ENCODE measurements at regions not wholly inside any gene's neighbourhood (a gene's known extent, or its start where the extent isn't known, plus 50 kb on each side); places are given as distances from the start of the nearest gene placed in this dataset.

- H3K23me2 ChIP-seq (ENCODE audit: low read depth, low read length): no peaks in the 10 kb centered on the region; the same call in 1 of the 2 replicates
- H2BK120ac ChIP-seq (replicated peaks; ENCODE audit: low read depth, low read length): no peak overlapping the region
- H4K5ac ChIP-seq (ENCODE audit: insufficient read length, low read depth, low read length): no peak overlapping the region
- H3K4me3 ChIP-seq (ENCODE audit: extremely low read depth in 1 of 4, insufficient read depth in 2 of 4, low read depth in 3 of 4, low read length in 4 of 4): no peak overlapping the region
- H2BK15ac ChIP-seq (ENCODE audit: low read length): no peak overlapping the region
- peak overlapping the region in 1 of 2 experiments; percentile 19; a peak in 1 of 4 replicates for H3K4me2 ChIP-seq (ENCODE audit: insufficient read depth in 1 of 2, low read depth in 2 of 2, low read length in 2 of 2)
- H2AK5ac ChIP-seq (ENCODE audit: low read depth, low read length): no peak overlapping the region
- WGBS, 2 experiments (ENCODE audit: extremely low coverage in 1 of 2, insufficient coverage in 1 of 2, insufficient read length in 1 of 2, insufficient replicate concordance in 2 of 2, low coverage in 1 of 2, low lambda C conversion rate in 2 of 2, missing lambda C conversion rate in 1 of 2): 72% methylated on average over 8 of the region's 8 CpGs; no CpG with 5 or more reads in 1 of the 2 experiments
- no peaks in the 10 kb centered on the region for H3K79me1 ChIP-seq (ENCODE audit: low read depth, low read length)
- H2BK20ac ChIP-seq (ENCODE audit: low read length): no peak overlapping the region
- no peak overlapping the region for H3K9ac ChIP-seq (replicated peaks in 1 of 4; ENCODE audit: extremely low read depth in 1 of 4, low read depth in 3 of 4, low read length in 3 of 4)
- H2BK12ac ChIP-seq (ENCODE audit: low read depth, low read length): peak overlapping the region; percentile 72; the same call in 1 of the 2 replicates
- peak overlapping the region; percentile 66 for H2AFZ ChIP-seq (ENCODE audit: low read length)
- no peak overlapping the region for H3K14ac ChIP-seq (ENCODE audit: insufficient read length)
- H2BK5ac ChIP-seq (ENCODE audit: low read depth, low read length): peak overlapping the region; percentile 57; the same call in 1 of the 2 replicates
- H4K20me1 ChIP-seq (replicated peaks in 1 of 2; ENCODE audit: control insufficient read depth in 1 of 2, insufficient read depth in 2 of 2, low read length in 2 of 2): no peaks in the 10 kb centered on the region
- peak; percentile 86 for FAIRE-seq
- no peaks in the 10 kb centered on the region for H3K79me2 ChIP-seq (ENCODE audit: control insufficient read depth in 1 of 2, insufficient read depth in 2 of 2, low read length in 2 of 2)
- no peak overlapping the region for H4K91ac ChIP-seq (replicated peaks; ENCODE audit: insufficient read length, low read length)
- DNase-seq (ENCODE audit: low read depth in 1 of 2, low spot score in 2 of 2): peak in 1 of 2 experiments; percentile 27
- no peaks in the 10 kb centered on the region for H3K36me3 ChIP-seq (ENCODE audit: control insufficient read depth in 2 of 4, insufficient read depth in 4 of 4, low read length in 3 of 4)
- POLR2A ChIA-PET (ENCODE audit: partially characterized antibody): interaction anchor here (1.2 kb wide), 1 partner anchor 53 kb away, joined by 3 read pairs; no protein-coding TSS in a partner anchor
- H3K9me3 ChIP-seq (ENCODE audit: insufficient read depth in 2 of 2, low read depth in 1 of 2, low read length in 1 of 2): no peaks in the 10 kb centered on the region
- no peak overlapping the region for H3K18ac ChIP-seq (ENCODE audit: extremely low read depth, low read length)
- H4K8ac ChIP-seq (ENCODE audit: extremely low read depth, insufficient read depth, low read length): peak overlapping the region; percentile 20; the same call in 1 of the 2 replicates
- H3K27me3 ChIP-seq (replicated peaks in 1 of 4; ENCODE audit: control insufficient read depth in 3 of 4, extremely low read depth in 1 of 4, insufficient read depth in 3 of 4, low read length in 3 of 4): no peaks in the 10 kb centered on the region
- TF ChIP-seq CTCF (IDR thresholded peaks at IDR 0.05; ENCODE audit: control extremely low read depth in 1 of 3, insufficient read depth in 1 of 3, low read depth in 1 of 3, low read length in 3 of 3) (no peak), CEBPB (IDR thresholded peaks at IDR 0.05; ENCODE audit: low read depth, low read length) (peak; percentile 81; the same call in 1 of the 2 replicates), RFX5 (IDR thresholded peaks at IDR 0.05; ENCODE audit: borderline replicate concordance, low read depth, low read length) (no peak), TEAD4 (IDR thresholded peaks at IDR 0.05; ENCODE audit: low read depth, low read length) (peak; percentile 86), SP1 (IDR thresholded peaks at IDR 0.05; ENCODE audit: low read depth, low read length) (0 out of 2 replicates have a peak, but pooled peaks have one; percentile 53)
- TF ChIP-seq, protein P1, sequence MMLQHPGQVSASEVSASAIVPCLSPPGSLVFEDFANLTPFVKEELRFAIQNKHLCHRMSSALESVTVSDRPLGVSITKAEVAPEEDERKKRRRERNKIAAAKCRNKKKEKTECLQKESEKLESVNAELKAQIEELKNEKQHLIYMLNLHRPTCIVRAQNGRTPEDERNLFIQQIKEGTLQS (IDR thresholded peaks at IDR 0.05; ENCODE audit: insufficient read depth, low read depth, low read length): 0 out of 2 replicates have a peak, but pooled peaks have one; percentile 17
- H3K56ac ChIP-seq (replicated peaks; ENCODE audit: insufficient read length, low read depth, low read length): no peak overlapping the region
- 0 out of 2 replicates have a peak overlapping the region, but pooled peaks have one; percentile 3 for H3K27ac ChIP-seq (ENCODE audit: low read depth, low read length)
- H3K4ac ChIP-seq (replicated peaks; ENCODE audit: insufficient read length, low read depth, low read length): no peak overlapping the region
- CTCF ChIA-PET (ENCODE audit: partially characterized antibody): interaction anchor here (0.7 to 1.6 kb wide), 2 partner anchors 10 to 861 kb away, joined by 3 to 4 read pairs; no protein-coding TSS in a partner anchor
- H3K23ac ChIP-seq (ENCODE audit: insufficient read length): no peak overlapping the region
- H3K4me1 ChIP-seq (replicated peaks in 1 of 4; ENCODE audit: control insufficient read depth in 3 of 4, insufficient read depth in 4 of 4, low read length in 3 of 4): peaks cover 0 to 8% (median 2%) of the 10 kb centered on the region in 4 experiments; a peak in 4 of 7 replicates
Observed at GRCh38 chr1:87226341-87226760, 102.3 kb upstream of the LMO4 start.
